ENCODE measurements at regions not wholly inside any gene's neighbourhood (a gene's known extent, or its start where the extent isn't known, plus 50 kb on each side); places are given as distances from the start of the nearest gene placed in this dataset.

DNA sequence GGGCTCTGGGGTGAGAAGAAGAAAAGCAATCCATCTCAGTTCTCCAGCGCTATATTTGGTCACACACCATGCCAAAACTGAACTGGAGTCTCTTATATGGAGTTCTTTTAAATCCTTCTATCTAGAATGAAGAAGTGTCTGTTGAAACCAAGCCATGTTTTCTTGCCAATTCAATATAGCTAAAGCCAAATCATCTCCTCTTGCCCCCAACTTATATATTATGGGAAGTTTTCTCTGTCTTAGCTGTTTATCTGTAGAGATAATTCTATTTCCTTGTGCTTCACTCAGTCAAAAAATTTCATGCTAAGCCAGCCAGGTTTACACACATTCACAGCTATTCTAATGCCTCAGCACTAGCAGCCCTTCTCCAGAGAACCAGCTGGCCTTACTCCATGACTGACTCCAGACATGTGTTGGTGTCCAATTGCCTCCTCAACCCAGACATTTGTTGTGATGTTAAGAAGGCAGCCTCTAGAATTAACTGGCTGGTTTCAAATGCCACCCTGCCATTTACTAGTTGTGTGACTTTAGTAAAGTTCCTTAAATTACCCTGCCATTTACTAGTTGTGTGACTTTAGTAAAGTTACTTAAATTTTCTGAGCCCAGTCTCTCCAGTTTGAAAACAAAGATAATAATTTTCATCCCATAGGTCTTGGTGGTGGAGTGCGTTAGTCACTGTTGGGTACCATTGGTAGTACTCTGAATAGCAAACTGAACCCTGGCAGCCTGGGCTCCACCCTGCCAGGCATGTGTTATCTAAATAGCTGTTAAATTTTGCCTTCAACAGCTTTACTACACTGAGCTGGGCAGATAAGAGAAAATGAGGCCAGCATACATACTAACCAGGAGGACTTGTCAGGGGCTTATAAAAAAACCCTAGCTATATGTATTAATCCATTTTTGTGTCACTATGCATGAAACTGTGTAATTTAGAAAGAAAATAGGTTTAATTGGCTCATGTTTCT, 525.1 kb downstream of the LMO7 start:
- ATAC-seq (peak; percentile 66), DNase-seq (ENCODE audit: missing footprints) (no peak)
- intact Hi-C loops (cut with DNase I) = no loop called here

GRCh38 chr13:76160506-76160905, 524.4 kb downstream of the LMO7 start:
- DNase-seq (ENCODE audit: missing footprints) (no peak), ATAC-seq (peak; percentile 20)
- intact Hi-C loops (cut with DNase I) = no loop called here

GRCh38 chr13:76157926-76158325, 521.8 kb downstream of the LMO7 start:
- no peak for DNase-seq (ENCODE audit: missing footprints)
- intact Hi-C loops (cut with DNase I) = no loop called here
- no peak for ATAC-seq

GRCh38 chr13:76153239-76153638, 517.1 kb downstream of the LMO7 start:
- no peak for ATAC-seq
- DNase-seq (ENCODE audit: missing footprints) = no peak
- intact Hi-C loops (cut with DNase I) = no loop called here

- DNase-seq (ENCODE audit: missing footprints) (no peak), ATAC-seq (no peak)
- intact Hi-C loops (cut with DNase I) = no loop called here
Observed at GRCh38 chr13:76148926-76149325, 512.8 kb downstream of the LMO7 start.

DNA sequence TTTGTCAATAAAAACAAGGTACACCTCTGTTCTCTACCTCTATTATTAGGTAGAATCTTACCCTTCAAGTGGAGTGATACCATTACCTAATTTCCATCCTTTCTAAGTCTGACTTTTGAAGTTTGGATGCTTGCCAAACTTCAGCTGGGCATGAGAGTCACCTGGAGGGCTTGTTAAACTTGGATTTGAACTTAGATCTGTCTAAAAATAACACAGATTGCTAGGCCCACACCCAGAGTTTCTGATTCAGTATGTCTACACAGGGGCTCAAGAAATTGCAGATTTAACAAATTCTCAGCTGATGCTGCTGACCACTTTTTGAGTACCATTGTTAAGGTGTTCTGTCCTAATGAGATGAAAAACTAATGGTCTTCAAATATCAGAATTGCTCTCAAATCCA, 512.2 kb downstream of the LMO7 start:
- ATAC-seq = no peak
- intact Hi-C loops (cut with DNase I) = no loop called here

DNA sequence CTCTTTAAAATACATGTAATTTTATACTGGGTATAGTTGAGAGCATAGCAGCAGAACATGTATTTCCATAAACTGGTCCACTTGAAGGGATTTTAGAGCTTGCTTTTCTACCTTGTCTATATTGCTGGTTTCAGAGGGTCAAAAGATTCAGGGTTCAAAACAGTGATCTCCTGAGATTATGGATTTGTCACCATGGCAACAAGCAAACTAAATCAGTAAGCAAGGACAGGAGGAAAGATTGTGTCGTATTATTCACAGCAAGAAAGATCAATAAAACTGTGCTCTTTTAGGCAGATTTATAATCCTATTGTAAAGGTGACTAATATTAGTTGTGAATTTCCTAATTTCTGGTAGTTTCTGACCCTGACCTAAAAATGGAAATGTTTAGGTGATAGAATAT, 496.4 kb downstream of the LMO7 start:
- intact Hi-C loops (cut with DNase I) = no loop called here
- ATAC-seq (no peak), DNase-seq (ENCODE audit: missing footprints) (no peak)

More for the DNA sequence above, 512.2 kb downstream of the LMO7 start:
- no peak for DNase-seq (ENCODE audit: missing footprints)

DNA sequence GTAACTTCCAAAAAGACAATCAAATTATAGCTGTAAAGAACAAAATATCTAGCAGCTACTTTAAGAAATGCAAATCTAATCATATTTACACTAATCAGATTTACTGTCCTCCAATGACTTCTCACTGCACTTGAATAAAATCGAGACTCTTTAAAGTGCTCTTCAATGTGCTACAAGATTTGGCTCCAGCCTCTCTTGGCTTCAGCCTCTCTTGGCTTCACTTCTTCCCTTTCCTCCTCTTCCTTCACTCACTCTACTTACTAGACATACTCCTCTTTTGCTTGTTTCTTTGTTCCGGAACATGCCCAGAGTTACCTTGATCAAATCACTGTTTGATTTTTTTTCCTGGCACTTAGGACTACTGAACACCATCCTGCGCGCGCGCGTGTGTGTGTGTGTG, 495.4 kb downstream of the LMO7 start:
- ATAC-seq (no peak), DNase-seq (ENCODE audit: missing footprints) (no peak)
- intact Hi-C loops (cut with DNase I) = no loop called here

DNA sequence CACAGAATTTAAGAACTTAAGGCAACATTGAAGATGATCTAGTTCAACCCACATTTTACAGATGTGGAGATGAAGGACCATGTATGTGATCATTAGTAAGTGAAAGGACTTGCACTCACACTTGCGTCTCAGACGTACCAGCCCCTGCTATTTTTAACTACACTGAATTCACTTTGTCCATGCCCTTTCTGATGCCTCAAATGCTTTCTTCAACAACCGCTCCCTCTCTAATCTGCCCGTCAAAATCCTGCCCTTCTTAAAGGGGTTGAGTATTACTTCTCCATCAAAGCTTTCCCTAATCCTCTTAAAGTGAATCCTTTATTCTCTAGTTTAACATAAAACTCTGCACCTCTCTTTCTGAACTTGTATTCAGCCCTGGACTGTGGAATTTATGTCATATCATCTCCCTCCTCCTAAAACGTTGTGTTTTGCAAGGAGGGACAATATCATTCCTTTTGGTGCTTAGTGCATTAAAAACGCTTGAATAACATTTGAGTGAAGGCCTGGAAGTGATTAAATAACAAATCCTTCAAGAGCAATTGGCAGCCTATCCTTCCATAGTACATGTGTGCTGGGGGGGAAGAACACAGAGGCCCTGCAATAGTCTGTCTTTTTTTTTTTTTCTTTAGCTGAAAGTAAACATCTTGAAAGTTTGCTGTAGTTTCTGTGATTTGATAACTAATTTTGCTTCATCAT, 493.3 kb downstream of the LMO7 start:
- DNase-seq (ENCODE audit: missing footprints) (no peak), ATAC-seq (no peak)
- intact Hi-C loops (cut with DNase I) = no loop called here

GRCh38 chr13:76127922-76128321, 491.8 kb downstream of the LMO7 start:
- intact Hi-C loops (cut with DNase I) = no loop called here
- no peak for ATAC-seq

GRCh38 chr13:76123548-76123947, 487.4 kb downstream of the LMO7 start:
- no peak for ATAC-seq
- intact Hi-C loops (cut with DNase I) = no loop called here
- no peak for DNase-seq (ENCODE audit: missing footprints)

More at GRCh38 chr13:76127922-76128321, 491.8 kb downstream of the LMO7 start:
- DNase-seq (ENCODE audit: missing footprints) = no peak

DNA sequence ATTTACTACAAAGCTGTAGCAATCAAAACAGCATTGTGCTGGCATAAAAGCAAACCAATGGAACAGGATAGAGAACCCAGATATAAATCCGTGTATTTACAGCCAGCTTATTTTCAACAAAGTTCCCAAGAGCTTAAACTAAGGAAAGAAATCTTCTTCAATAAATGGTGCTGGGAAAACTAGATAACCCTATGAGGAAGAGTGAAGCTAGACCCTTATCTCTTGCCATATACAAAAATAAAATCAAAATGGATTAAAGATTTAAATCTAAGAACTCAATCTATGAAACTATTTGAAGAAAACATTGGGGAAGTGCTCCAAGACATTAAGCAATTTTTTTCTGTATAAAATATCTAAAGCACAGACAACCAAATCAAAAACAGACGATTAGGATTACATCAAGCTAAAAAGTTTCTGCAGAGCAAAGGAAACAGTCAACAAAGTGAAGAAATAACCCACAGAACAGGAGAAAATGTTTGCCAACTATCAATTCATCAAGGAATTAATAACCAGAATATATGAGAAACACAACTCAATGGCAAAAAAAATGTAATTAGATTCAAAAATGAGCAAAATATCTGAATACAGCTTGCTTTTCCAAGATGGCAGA, 480.7 kb downstream of the LMO7 start:
- intact Hi-C loops (cut with DNase I) = no loop called here
- DNase-seq (ENCODE audit: missing footprints) (no peak), ATAC-seq (no peak)

GRCh38 chr13:76106763-76107162, 470.6 kb downstream of the LMO7 start:
- ATAC-seq (no peak), DNase-seq (ENCODE audit: missing footprints) (no peak)
- intact Hi-C loops (cut with DNase I) = no loop called here

DNA sequence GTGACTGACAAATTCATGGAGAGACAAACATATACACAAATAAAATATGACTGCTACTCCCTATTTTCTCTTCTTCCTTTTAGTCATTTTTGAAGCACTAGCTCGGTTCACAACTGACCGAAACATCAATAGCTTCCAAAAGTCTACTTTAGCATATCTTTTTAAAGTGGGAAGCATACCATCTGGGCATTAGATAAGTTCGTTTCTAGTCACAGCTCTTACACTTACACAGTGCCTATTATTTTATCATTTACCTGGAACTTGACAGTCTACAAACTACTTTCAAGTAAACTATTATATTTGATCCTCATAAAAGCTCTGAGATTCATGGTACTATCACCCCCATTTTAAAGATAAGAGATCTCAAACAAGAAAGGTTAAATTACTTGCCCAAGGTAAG, 458.5 kb downstream of the LMO7 start:
- ATAC-seq (no peak), DNase-seq (ENCODE audit: missing footprints) (no peak)
- intact Hi-C loops (cut with DNase I) = no loop called here

- intact Hi-C loops (cut with DNase I) = no loop called here
- DNase-seq (ENCODE audit: missing footprints) (no peak), ATAC-seq (no peak)
Observed at GRCh38 chr13:76091076-76091475, 454.9 kb downstream of the LMO7 start.

GRCh38 chr13:76086729-76087128, 450.6 kb downstream of the LMO7 start:
- intact Hi-C loops (cut with DNase I) = no loop called here
- no peak for ATAC-seq

GRCh38 chr13:76067850-76068249, 431.7 kb downstream of the LMO7 start:
- no peak for ATAC-seq
- no peak for DNase-seq (ENCODE audit: missing footprints)

More at GRCh38 chr13:76086729-76087128, 450.6 kb downstream of the LMO7 start:
- no peak for DNase-seq (ENCODE audit: missing footprints)

GRCh38 chr13:76053181-76053580, 417.1 kb downstream of the LMO7 start:
- DNase-seq (ENCODE audit: missing footprints) = no peak
- intact Hi-C loops (cut with DNase I) = no loop called here
- no peak for ATAC-seq

More at GRCh38 chr13:76067850-76068249, 431.7 kb downstream of the LMO7 start:
- intact Hi-C loops (cut with DNase I) = no loop called here

- intact Hi-C loops (cut with DNase I) = no loop called here
- no peak for DNase-seq (ENCODE audit: missing footprints)
- ATAC-seq = no peak
Observed at GRCh38 chr13:76049376-76049746, 413.2 kb downstream of the LMO7 start.

All from Right ventricle myocardium inferior (tissue), 1 donor.